IMR-90 (cell line): ENCODE measurements at regions not wholly inside any gene's neighbourhood (a gene's known extent, or its start where the extent isn't known, plus 50 kb on each side); places are given as distances from the start of the nearest gene placed in this dataset.

ENCODE experiments used
- ATAC-seq: fragments of 200-7000 bp; cut with Tn5 transposase; 2 replicates; pipeline ENCODE4 v1.9.1; 2020; ENCODE audit warnings: low read depth, mild to moderate bottlenecking, moderate library complexity
- BruUV-seq: library from RNA; stranded (reverse); fragments of 400-500 nt; replicated peaks from 2 replicates; lab custom pipeline; 2021; lab: Mats Ljungman, UMichigan
- CTCF ChIA-PET: fragments of 300-600 bp; formaldehyde crosslinking; extraction: SDS; loops from one replicate; lab custom pipeline; 2021; ENCODE audit warnings: antibody characterized with exemption; lab: Yijun Ruan, JAX
- POLR2A ChIA-PET: fragments of 300-600 bp; sonication (Branson Sonifier 250); formaldehyde crosslinking; loops from one replicate; lab custom pipeline; 2022; ENCODE audit warnings: antibody characterized with exemption; ENCODE audit not compliant: unreplicated experiment; lab: Charles Lee
- DNase-seq: peaks from one replicate; pipeline ENCODE4 v3.0.0; 2013
- H2AFZ ChIP-seq: replicated peaks from 2 replicates; pipeline ENCODE3; 2013; ENCODE audit warnings: low read length, mild to moderate bottlenecking; ENCODE audit not compliant: poor library complexity
- H2AK5ac ChIP-seq: 2 replicates; pipeline ENCODE4 v1.6.1; 2013; ENCODE audit warnings: low read depth, low read length, inconsistent platforms
- H2AK9ac ChIP-seq: replicated peaks from 2 replicates; pipeline ENCODE3; 2013; ENCODE audit warnings: mild to moderate bottlenecking, low read depth, low read length, moderate library complexity; ENCODE audit not compliant: poor library complexity
- H2BK120ac ChIP-seq: 2 replicates; pipeline ENCODE4 v1.6.1; 2013; ENCODE audit warnings: low read depth, low read length, inconsistent platforms
- H2BK15ac ChIP-seq: 3 replicates; pipeline ENCODE4 v1.6.1; 2013; ENCODE audit warnings: low read depth, low read length, inconsistent platforms
- H2BK20ac ChIP-seq: 2 replicates; pipeline ENCODE4 v1.6.1; 2013; ENCODE audit warnings: low read depth, mild to moderate bottlenecking, inconsistent platforms, low read length, moderate library complexity
- H2BK5ac ChIP-seq: 2 replicates; pipeline ENCODE4 v1.6.1; 2013; ENCODE audit warnings: mild to moderate bottlenecking, low read depth, low read length, inconsistent platforms; ENCODE audit not compliant: poor library complexity, severe bottlenecking
- H3K14ac ChIP-seq: replicated peaks from 2 replicates; pipeline ENCODE4 v1.6.1; 2013; ENCODE audit warnings: low read depth, low read length, inconsistent platforms
- H3K18ac ChIP-seq: 2 replicates; pipeline ENCODE4 v1.6.1; 2013; ENCODE audit warnings: low read depth, low read length, control low read depth
- H3K23ac ChIP-seq: 2 replicates; pipeline ENCODE4 v1.6.1; 2013; ENCODE audit warnings: low read depth, low read length, inconsistent platforms
- H3K27ac ChIP-seq: 2 replicates; pipeline ENCODE4 v1.5.1; 2013; ENCODE audit warnings: mild to moderate bottlenecking, control low read depth, low read length; ENCODE audit not compliant: insufficient read depth
- H3K27me3 ChIP-seq: 2 replicates; pipeline ENCODE4 v1.6.1; 2013; ENCODE audit warnings: low read length; ENCODE audit not compliant: control insufficient read depth, insufficient read depth
- H3K36me3 ChIP-seq: 2 replicates; pipeline ENCODE4 v1.6.1; 2013; ENCODE audit warnings: low read length, mixed read lengths; ENCODE audit not compliant: control insufficient read depth, insufficient read depth
- H3K4ac ChIP-seq: 2 replicates; pipeline ENCODE4 v1.6.1; 2013; ENCODE audit warnings: low read depth, low read length, inconsistent platforms
- H3K4me1 ChIP-seq: 2 replicates; pipeline ENCODE4 v1.6.1; 2013; ENCODE audit warnings: low read length, mixed read lengths; ENCODE audit not compliant: control insufficient read depth, insufficient read depth
- H3K4me2 ChIP-seq: 2 replicates; pipeline ENCODE4 v1.6.1; 2013; ENCODE audit warnings: low read depth, mild to moderate bottlenecking, control low read depth, low read length, moderate library complexity
- H3K4me3 ChIP-seq: 2 replicates; pipeline ENCODE4 v1.5.1; 2013; ENCODE audit warnings: low read depth, mild to moderate bottlenecking, control low read depth, low read length, moderate library complexity; ENCODE audit not compliant: insufficient read depth
- H3K56ac ChIP-seq: 2 replicates; pipeline ENCODE4 v1.6.1; 2013; ENCODE audit warnings: low read length, inconsistent platforms; ENCODE audit not compliant: insufficient read depth; ENCODE audit errors: extremely low read depth
- H3K79me1 ChIP-seq, 2 experiments: 2 replicates each; pipeline ENCODE4 v1.6.1; 2013; ENCODE audit warnings: low read length in 2 of 2, inconsistent platforms in 1 of 2, low read depth in 1 of 2
- H3K9ac ChIP-seq: 2 replicates; pipeline ENCODE4 v1.6.1; 2013; ENCODE audit warnings: low read depth, low read length, control low read depth
- H3K9me1 ChIP-seq: 2 replicates; pipeline ENCODE4 v1.6.1; 2013; ENCODE audit warnings: low read length, inconsistent platforms; ENCODE audit not compliant: insufficient read depth
- H3K9me3 ChIP-seq: 2 replicates; pipeline ENCODE4 v1.6.1; 2013; ENCODE audit warnings: low read length; ENCODE audit not compliant: control insufficient read depth, insufficient read depth
- H4K20me1 ChIP-seq: 2 replicates; pipeline ENCODE4 v1.6.1; 2013; ENCODE audit warnings: low read length, inconsistent platforms; ENCODE audit not compliant: insufficient read depth
- H4K5ac ChIP-seq: 2 replicates; pipeline ENCODE4 v1.6.1; 2013; ENCODE audit warnings: mild to moderate bottlenecking, low read depth, low read length, control low read depth
- H4K8ac ChIP-seq, 2 experiments: 2 replicates each; pipeline ENCODE4 v1.6.1; 2013; ENCODE audit warnings: low read depth in 2 of 2, low read length in 2 of 2, control low read depth in 1 of 2, inconsistent platforms in 1 of 2
- H4K91ac ChIP-seq: 2 replicates; pipeline ENCODE4 v1.6.1; 2013; ENCODE audit warnings: low read depth, low read length, inconsistent platforms; ENCODE audit not compliant: insufficient read depth
- CTCF ChIP-seq: conservative IDR thresholded peaks from 2 replicates; pipeline ENCODE4 v1.5.1; 2012; ENCODE audit warnings: mild to moderate bottlenecking, low read depth, low read length, improper control_type of control experiment
- ELK1 ChIP-seq: fragments of 150-350 bp; IDR thresholded peaks from 2 replicates; pipeline ENCODE4 v1.6.1; 2016; ENCODE audit warnings: low read depth, mild to moderate bottlenecking, low read length, moderate library complexity, borderline replicate concordance
- RCOR1 ChIP-seq: IDR thresholded peaks from 2 replicates; pipeline ENCODE4 v1.6.1; 2012; ENCODE audit warnings: mild to moderate bottlenecking, low read length, improper control_type of control experiment; ENCODE audit not compliant: insufficient replicate concordance
- RFX5 ChIP-seq: IDR thresholded peaks from 2 replicates; pipeline ENCODE4 v1.8.0; 2012; ENCODE audit warnings: low read depth, mild to moderate bottlenecking, low read length, moderate library complexity
- WGBS, 2 experiments: methylation state at CpG; one replicate each; pipeline versions ENCODE4 v1.1.5 to v1.1.7; 2013; ENCODE audit warnings: missing lambda C conversion rate in 2 of 2; ENCODE audit not compliant: insufficient read length in 1 of 2; ENCODE audit errors: extremely low coverage in 2 of 2; 5-methylcytosine and 5-hydroxymethylcytosine counted together
- dilution Hi-C: fragments of 300-500 bp; cut with HindIII; formaldehyde crosslinking; loops from one replicate; pipeline ENCODE4 v1.14.3; 2018; ENCODE audit warnings: low sequenced_read_pairs; ENCODE audit not compliant: unreplicated experiment
- in situ Hi-C: fragments of 300-500 bp; cut with MboI; formaldehyde crosslinking; loops from 3 replicates; pipeline ENCODE4 v1.14.3; 2019; ENCODE audit warnings: low sequenced_read_pairs, inconsistent platforms, mixed read lengths
- intact Hi-C: fragments of 100-400 bp; cut with micrococcal nuclease; formaldehyde crosslinking; loops from 2 replicates; pipeline ENCODE4 v1.10.0; 2022

- no peak overlapping the region for H2BK120ac ChIP-seq
- H3K9ac ChIP-seq, result no peak overlapping the region
- intact Hi-C loops, result loop anchor here (10.0 kb wide), 1 partner anchor 62 kb away; no protein-coding TSS in a partner anchor
- H2BK5ac ChIP-seq, result no peak overlapping the region
- no peaks in the 10 kb centered on the region for H3K9me3 ChIP-seq
- H3K14ac ChIP-seq, result no peak overlapping the region
- H3K4me2 ChIP-seq, result no peak overlapping the region
- no peak overlapping the region for H3K18ac ChIP-seq
- DNase-seq (no peak), ATAC-seq (no peak)
- H2AK5ac ChIP-seq, result no peak overlapping the region
- no peak overlapping the region for H2AFZ ChIP-seq
- no peak overlapping the region for H4K8ac ChIP-seq
- no peaks in the 10 kb centered on the region for H3K79me1 ChIP-seq
- H2AK9ac ChIP-seq, result no peak overlapping the region
- no peaks in the 10 kb centered on the region for H3K36me3 ChIP-seq
- H3K27me3 ChIP-seq, result peaks cover 35% of the 10 kb centered on the region
- no peaks in the 10 kb centered on the region for H4K20me1 ChIP-seq
- WGBS, 2 experiments, result no CpG with 5 or more reads among the region's 8 CpGs
- H2BK15ac ChIP-seq, result no peak overlapping the region
- dilution Hi-C loops, result no loop called here
- no peak overlapping the region for H3K56ac ChIP-seq
- POLR2A ChIA-PET, result no interaction called here
- TF ChIP-seq ELK1 (no peak), CTCF (no peak), RCOR1 (no peak), RFX5 (no peak)
- H3K4ac ChIP-seq, result no peak overlapping the region
- H2BK20ac ChIP-seq, result no peak overlapping the region
- no peak overlapping the region for H3K4me3 ChIP-seq
- peaks cover 5% of the 10 kb centered on the region; the same call in 1 of the 2 replicates for H3K4me1 ChIP-seq
- H4K5ac ChIP-seq, result no peak overlapping the region
- H3K23ac ChIP-seq, result no peak overlapping the region
- no peak overlapping the region for H3K27ac ChIP-seq
- CTCF ChIA-PET, result no interaction called here
- no peak overlapping the region for H4K91ac ChIP-seq
- in situ Hi-C loops, result no loop called here
- no TSS peak for BruUV-seq
- no peaks in the 10 kb centered on the region for H3K9me1 ChIP-seq
Observed at GRCh38 chr9:38336341-38336740, 56.2 kb upstream of the ALDH1B1 start.
